HL-60 (cell line): ENCODE measurements at regions not wholly inside any gene's neighbourhood (a gene's known extent, or its start where the extent isn't known, plus 50 kb on each side); places are given as distances from the start of the nearest gene placed in this dataset.
"Not testable (repeated sequence)": the region's sequence is repeated elsewhere in the genome, so short reads cannot be mapped to it uniquely, and the experiment has no call there.

Experiments used
- DNase-seq, 2 experiments: peaks; one replicate each; pipeline ENCODE4 v3.0.0-alpha.2; 2010 to 2020; ENCODE audit warnings: low read depth in 1 of 2, low spot score in 1 of 2
- H3K27ac ChIP-seq: fragments of 250-450 bp; sonication (Bioruptor Pico); replicated peaks from 2 replicates; pipeline ENCODE4 v1.5.1; 2020; ENCODE audit warnings: mild to moderate bottlenecking, moderate library complexity
- H3K27me3 ChIP-seq: fragments of 250-450 bp; sonication (Bioruptor Pico); 2 replicates; pipeline ENCODE4 v1.5.1; 2021; ENCODE audit warnings: mild to moderate bottlenecking, moderate library complexity; ENCODE audit not compliant: insufficient read depth, poor library complexity, severe bottlenecking
- H3K4me3 ChIP-seq: replicated peaks from 2 replicates; pipeline ENCODE4 v1.5.1; 2011; ENCODE audit warnings: mild to moderate bottlenecking, control low read depth, low read length; ENCODE audit not compliant: insufficient read depth
- CTCF ChIP-seq: IDR thresholded peaks from one replicate; pipeline ENCODE4 v1.5.1; 2011; ENCODE audit warnings: low read length, control low read depth, inconsistent platforms; ENCODE audit not compliant: insufficient read depth
- GABPA ChIP-seq: IDR thresholded peaks from 2 replicates; pipeline ENCODE4 v1.6.1; 2012; ENCODE audit warnings: low read depth
- POLR2AphosphoS5 ChIP-seq: IDR thresholded peaks from 2 replicates; pipeline ENCODE4 v1.6.1; 2012; ENCODE audit warnings: low read depth
- SPI1 ChIP-seq: IDR thresholded peaks from 2 replicates; pipeline ENCODE4 v1.6.1; 2012; ENCODE audit warnings: low read depth, mild to moderate bottlenecking, borderline replicate concordance
- TF ChIP-seq, protein P1 (sequence below): IDR thresholded peaks from 2 replicates; pipeline ENCODE4 v1.6.1; 2012; ENCODE audit warnings: low read depth; ENCODE audit not compliant: insufficient replicate concordance

- not testable (repeated sequence) for H3K4me3 ChIP-seq, DNase-seq, H3K27ac ChIP-seq, H3K27me3 ChIP-seq
Measured at GRCh38 chr6:58067867-58068548, 750.6 kb downstream of the PRIM2 start.

- H3K27ac ChIP-seq: no peak overlapping the region
Measured at GRCh38 chr6:58073263-58073662, 755.8 kb downstream of the PRIM2 start.

DNA sequence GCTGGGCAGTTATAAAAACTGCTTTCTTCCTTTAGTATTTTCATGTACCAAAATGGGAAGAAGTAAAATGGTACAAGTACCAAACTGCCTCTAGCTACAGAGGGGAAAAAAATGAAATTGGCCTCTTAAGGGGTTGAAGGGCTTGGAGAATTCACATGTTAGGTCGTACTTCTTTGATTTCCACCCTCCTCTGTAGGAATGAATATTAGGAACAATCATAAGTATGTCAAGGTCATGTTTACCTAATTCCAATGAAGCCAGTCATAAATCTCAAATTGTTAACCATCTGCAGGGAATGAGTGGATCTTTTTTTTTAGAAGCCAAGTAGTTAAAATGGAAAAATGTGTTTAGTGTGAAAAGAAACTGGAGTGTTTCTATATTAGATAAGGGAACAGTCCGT, 772.6 kb downstream of the PRIM2 start:
- H3K4me3 ChIP-seq, H3K27ac ChIP-seq, H3K27me3 ChIP-seq, DNase-seq: not testable (repeated sequence)

More at GRCh38 chr6:58073263-58073662, 755.8 kb downstream of the PRIM2 start:
- Histone ChIP-seq H3K4me3 (no peak overlapping the region), H3K27me3 (no peaks in the 10 kb centered on the region)
- TF ChIP-seq GABPA (no peak), POLR2AphosphoS5 (no peak), CTCF (no peak), SPI1 (no peak)
- TF ChIP-seq, protein P1, sequence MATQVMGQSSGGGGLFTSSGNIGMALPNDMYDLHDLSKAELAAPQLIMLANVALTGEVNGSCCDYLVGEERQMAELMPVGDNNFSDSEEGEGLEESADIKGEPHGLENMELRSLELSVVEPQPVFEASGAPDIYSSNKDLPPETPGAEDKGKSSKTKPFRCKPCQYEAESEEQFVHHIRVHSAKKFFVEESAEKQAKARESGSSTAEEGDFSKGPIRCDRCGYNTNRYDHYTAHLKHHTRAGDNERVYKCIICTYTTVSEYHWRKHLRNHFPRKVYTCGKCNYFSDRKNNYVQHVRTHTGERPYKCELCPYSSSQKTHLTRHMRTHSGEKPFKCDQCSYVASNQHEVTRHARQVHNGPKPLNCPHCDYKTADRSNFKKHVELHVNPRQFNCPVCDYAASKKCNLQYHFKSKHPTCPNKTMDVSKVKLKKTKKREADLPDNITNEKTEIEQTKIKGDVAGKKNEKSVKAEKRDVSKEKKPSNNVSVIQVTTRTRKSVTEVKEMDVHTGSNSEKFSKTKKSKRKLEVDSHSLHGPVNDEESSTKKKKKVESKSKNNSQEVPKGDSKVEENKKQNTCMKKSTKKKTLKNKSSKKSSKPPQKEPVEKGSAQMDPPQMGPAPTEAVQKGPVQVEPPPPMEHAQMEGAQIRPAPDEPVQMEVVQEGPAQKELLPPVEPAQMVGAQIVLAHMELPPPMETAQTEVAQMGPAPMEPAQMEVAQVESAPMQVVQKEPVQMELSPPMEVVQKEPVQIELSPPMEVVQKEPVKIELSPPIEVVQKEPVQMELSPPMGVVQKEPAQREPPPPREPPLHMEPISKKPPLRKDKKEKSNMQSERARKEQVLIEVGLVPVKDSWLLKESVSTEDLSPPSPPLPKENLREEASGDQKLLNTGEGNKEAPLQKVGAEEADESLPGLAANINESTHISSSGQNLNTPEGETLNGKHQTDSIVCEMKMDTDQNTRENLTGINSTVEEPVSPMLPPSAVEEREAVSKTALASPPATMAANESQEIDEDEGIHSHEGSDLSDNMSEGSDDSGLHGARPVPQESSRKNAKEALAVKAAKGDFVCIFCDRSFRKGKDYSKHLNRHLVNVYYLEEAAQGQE: no peak
- DNase-seq: no peak

DNA sequence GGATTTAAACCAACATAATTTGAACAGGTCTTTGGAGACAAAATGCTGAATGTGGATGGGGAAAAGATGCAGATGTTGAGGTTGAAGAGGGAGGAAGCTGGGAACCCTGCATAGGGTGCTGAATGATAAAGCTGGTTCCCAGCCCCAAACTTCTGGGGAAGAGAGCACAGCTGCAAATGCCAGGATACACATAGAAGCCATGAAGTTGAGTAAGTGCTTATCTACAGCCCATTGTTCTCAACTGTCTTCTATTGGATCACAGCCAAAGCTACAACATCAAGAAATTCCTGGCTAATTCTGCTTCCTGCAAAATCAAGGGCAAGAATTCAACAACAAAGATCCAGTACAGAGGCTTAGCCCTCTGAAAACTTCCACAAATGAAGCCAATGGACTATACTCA, 779.8 kb downstream of the PRIM2 start:
- H3K4me3 ChIP-seq, H3K27me3 ChIP-seq, DNase-seq, H3K27ac ChIP-seq: not testable (repeated sequence)

GRCh38 chr6:58113960-58114359, 796.5 kb downstream of the PRIM2 start:
- Histone ChIP-seq H3K4me3 (no peak overlapping the region), H3K27me3 (no peaks in the 10 kb centered on the region), H3K27ac (no peak overlapping the region)
- DNase-seq: no peak
- no peak for TF ChIP-seq CTCF
- TF ChIP-seq GABPA: no peak
- no peak for TF ChIP-seq SPI1
- TF ChIP-seq, protein P1: no peak
- TF ChIP-seq POLR2AphosphoS5: no peak

DNA sequence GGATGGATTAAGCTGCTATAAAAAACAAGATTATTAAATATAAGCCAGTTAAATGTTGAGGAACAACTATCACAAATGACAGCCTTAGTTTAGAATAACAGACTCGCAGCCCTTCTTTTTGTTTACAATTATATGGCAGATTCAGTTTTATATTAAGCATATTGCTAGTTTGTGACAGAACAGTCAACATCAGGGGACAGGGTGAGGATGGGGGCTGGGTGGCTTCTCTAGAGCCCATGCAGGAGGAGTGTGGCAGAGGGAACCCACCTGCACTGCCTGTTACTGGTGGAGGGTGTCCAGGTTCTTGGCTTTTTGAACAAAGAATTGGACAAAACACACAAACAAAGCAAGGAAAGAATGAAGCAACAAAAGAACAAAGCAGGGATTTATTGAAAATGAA, 799.7 kb downstream of the PRIM2 start:
- not testable (repeated sequence) for H3K27ac ChIP-seq, H3K4me3 ChIP-seq, DNase-seq, H3K27me3 ChIP-seq

DNA sequence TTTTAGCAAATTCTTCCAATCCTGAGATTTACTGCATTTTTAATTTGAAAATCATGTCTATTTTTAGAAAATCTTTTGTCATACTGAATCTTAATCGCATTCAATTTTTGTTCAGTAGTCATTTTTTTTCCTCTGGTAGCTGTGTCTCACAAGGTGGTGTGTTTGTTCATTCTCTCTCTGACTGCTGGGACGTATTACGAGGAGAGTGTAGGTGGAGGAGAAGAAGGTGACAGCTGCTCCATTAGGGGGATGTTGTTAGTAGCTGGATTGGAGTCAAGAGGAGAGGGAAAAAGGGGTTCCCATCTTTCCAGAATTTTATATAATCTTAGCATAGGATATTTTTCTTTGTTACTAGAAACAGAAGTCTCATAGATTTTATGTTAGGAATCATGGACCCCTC, 804.2 kb downstream of the PRIM2 start:
- not testable (repeated sequence) for DNase-seq, H3K27me3 ChIP-seq, H3K27ac ChIP-seq, H3K4me3 ChIP-seq

GRCh38 chr6:58123770-58124169, 806.3 kb downstream of the PRIM2 start:
- H3K27me3 ChIP-seq, H3K4me3 ChIP-seq, H3K27ac ChIP-seq, DNase-seq: not testable (repeated sequence)

DNA sequence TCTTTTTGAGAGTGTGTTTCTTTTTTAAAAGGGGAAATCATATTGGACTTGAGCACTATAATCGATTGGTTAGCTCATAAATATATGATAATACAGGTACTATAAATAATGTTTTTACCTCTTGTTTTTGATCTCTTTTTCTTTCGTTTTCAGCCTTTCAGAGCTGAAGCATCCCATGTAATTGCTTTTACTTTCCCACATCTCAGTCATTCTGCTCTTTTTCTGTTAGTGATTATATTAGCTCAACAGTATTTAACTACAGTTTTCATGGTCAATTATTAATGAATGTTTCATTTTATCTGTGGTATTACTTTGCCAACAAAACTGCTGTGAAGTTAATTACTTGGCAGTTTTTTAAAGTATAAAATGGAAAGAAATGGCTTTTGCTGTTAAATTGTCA, 811.1 kb downstream of the PRIM2 start:
- DNase-seq, H3K27ac ChIP-seq, H3K27me3 ChIP-seq, H3K4me3 ChIP-seq: not testable (repeated sequence)
